Stomach (tissue), 4 donors: ENCODE measurements at regions not wholly inside any gene's neighbourhood (a gene's known extent, or its start where the extent isn't known, plus 50 kb on each side); places are given as distances from the start of the nearest gene placed in this dataset.

Source experiments
- EP300 ChIP-seq: sonication (generic); formaldehyde crosslinking; IDR thresholded peaks from one replicate; pipeline ENCODE4 v1.6.1; 2017; ENCODE audit warnings: antibody characterized with exemption
- POLR2A ChIP-seq, 4 donors: fragments of 450-650 bp; IDR thresholded peaks; one replicate each; pipeline ENCODE4 v1.6.1; 2016; ENCODE audit warnings: antibody characterized with exemption in 4 of 4, control low read depth in 2 of 4, mild to moderate bottlenecking in 1 of 4, moderate library complexity in 1 of 4
- POLR2AphosphoS5 ChIP-seq, 3 donors: sonication (generic); formaldehyde crosslinking; IDR thresholded peaks; one replicate each; pipeline ENCODE4 v1.6.1; 2016; ENCODE audit warnings: antibody characterized with exemption in 3 of 3
- TF ChIP-seq, protein P1 (sequence below), 7 experiments: fragments of 450-650 bp in 4 of 7; fragments of 200-600 bp in 3 of 7; sonication (generic) in 3 of 7; IDR thresholded peaks; one replicate each; pipeline ENCODE4 v1.5.1; 2016 to 2019; ENCODE audit warnings: antibody characterized with exemption in 7 of 7, control low read depth in 2 of 7, mild to moderate bottlenecking in 1 of 7

DNA sequence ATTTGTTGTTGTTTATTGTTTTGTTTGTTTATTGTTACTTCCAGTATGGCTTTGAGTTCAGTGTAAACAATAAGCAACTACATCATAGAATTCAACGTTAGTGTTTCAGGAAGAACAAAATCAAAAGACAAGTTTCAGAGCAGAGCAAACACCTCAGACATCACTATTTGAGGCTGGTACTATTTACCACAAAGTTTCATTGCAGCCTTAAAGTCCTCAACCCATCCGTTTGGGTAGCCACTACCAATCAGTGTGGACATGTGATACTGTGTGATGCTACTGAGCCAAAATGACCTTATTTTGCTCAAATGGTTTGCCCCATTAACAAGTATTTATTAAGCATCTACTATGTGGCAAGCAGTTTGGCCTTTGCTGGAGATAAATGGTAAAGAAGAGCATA is 458.5 kb upstream of the PTGER4 start:
- TF ChIP-seq, protein P1, sequence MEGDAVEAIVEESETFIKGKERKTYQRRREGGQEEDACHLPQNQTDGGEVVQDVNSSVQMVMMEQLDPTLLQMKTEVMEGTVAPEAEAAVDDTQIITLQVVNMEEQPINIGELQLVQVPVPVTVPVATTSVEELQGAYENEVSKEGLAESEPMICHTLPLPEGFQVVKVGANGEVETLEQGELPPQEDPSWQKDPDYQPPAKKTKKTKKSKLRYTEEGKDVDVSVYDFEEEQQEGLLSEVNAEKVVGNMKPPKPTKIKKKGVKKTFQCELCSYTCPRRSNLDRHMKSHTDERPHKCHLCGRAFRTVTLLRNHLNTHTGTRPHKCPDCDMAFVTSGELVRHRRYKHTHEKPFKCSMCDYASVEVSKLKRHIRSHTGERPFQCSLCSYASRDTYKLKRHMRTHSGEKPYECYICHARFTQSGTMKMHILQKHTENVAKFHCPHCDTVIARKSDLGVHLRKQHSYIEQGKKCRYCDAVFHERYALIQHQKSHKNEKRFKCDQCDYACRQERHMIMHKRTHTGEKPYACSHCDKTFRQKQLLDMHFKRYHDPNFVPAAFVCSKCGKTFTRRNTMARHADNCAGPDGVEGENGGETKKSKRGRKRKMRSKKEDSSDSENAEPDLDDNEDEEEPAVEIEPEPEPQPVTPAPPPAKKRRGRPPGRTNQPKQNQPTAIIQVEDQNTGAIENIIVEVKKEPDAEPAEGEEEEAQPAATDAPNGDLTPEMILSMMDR (IDR thresholded peaks at IDR 0.05): no peak
- TF ChIP-seq POLR2AphosphoS5 (IDR thresholded peaks at IDR 0.05) (no peak), EP300 (no peak), POLR2A (IDR thresholded peaks at IDR 0.05) (no peak)
